Stimulated activated CD8-positive, alpha-beta memory T cell treated with anti-CD3 and anti-CD28 coated beads, Interleukin-2, amount 100 ng/mL, for 1 hour (primary cell): ENCODE measurements at regions not wholly inside any gene's neighbourhood (a gene's known extent, or its start where the extent isn't known, plus 50 kb on each side); places are given as distances from the start of the nearest gene placed in this dataset.
"Not testable (repeated sequence)": the region's sequence is repeated elsewhere in the genome, so short reads cannot be mapped to it uniquely, and the experiment has no call there.

Source experiments
- DNase-seq, 2 donors: peaks; one replicate each; pipeline ENCODE4 v3.0.0-alpha.2; 2020; ENCODE audit warnings: low read depth in 2 of 2

GRCh38 chr2:59184276-59185020 is 943.3 kb upstream of the FANCL start:
- DNase-seq = no peak

GRCh38 chr2:59183070-59183469 is 941.9 kb upstream of the FANCL start:
- no peak for DNase-seq

- no peak for DNase-seq
These were observed 941.1 kb upstream of the FANCL start for GRCh38 chr2:59182249-59182648.

- no peak for DNase-seq
These were observed 940.2 kb upstream of the FANCL start for GRCh38 chr2:59181347-59181746.

GRCh38 chr2:59180621-59181020 is 939.5 kb upstream of the FANCL start:
- DNase-seq = no peak

- no peak for DNase-seq
These were observed 939.0 kb upstream of the FANCL start for GRCh38 chr2:59180111-59180510.

- DNase-seq = no peak
These were observed 936.6 kb upstream of the FANCL start for GRCh38 chr2:59177748-59178147.

- DNase-seq = no peak
These were observed 935.6 kb upstream of the FANCL start for GRCh38 chr2:59176737-59177136.

- no peak for DNase-seq
These were observed 933.6 kb upstream of the FANCL start for GRCh38 chr2:59174536-59175243.

- no peak for DNase-seq
These were observed 932.2 kb upstream of the FANCL start for GRCh38 chr2:59173325-59173724.

GRCh38 chr2:59171019-59171418 is 929.9 kb upstream of the FANCL start:
- no peak for DNase-seq

GRCh38 chr2:59168766-59169165 is 927.6 kb upstream of the FANCL start:
- no peak for DNase-seq

GRCh38 chr2:59167514-59167913 is 926.4 kb upstream of the FANCL start:
- DNase-seq = no peak

GRCh38 chr2:59157908-59158307 is 916.8 kb upstream of the FANCL start:
- not testable (repeated sequence) for DNase-seq

GRCh38 chr2:59151805-59152204 is 910.7 kb upstream of the FANCL start:
- no peak for DNase-seq

GRCh38 chr2:59150217-59150849 is 909.2 kb upstream of the FANCL start:
- no peak for DNase-seq

- DNase-seq = no peak
These were observed 908.1 kb upstream of the FANCL start for GRCh38 chr2:59149271-59149670.

GRCh38 chr2:59112258-59112657 is 871.1 kb upstream of the FANCL start:
- no peak for DNase-seq

- no peak for DNase-seq
These were observed 855.8 kb upstream of the FANCL start for GRCh38 chr2:59096973-59097372.

- no peak for DNase-seq
These were observed 852.4 kb upstream of the FANCL start for GRCh38 chr2:59093571-59093970.

GRCh38 chr2:59084326-59084725 is 843.2 kb upstream of the FANCL start:
- no peak for DNase-seq

- DNase-seq = no peak
These were observed 842.1 kb upstream of the FANCL start for GRCh38 chr2:59083075-59083828.
